ENCODE measurements at regions not wholly inside any gene's neighbourhood (a gene's known extent, or its start where the extent isn't known, plus 50 kb on each side); places are given as distances from the start of the nearest gene placed in this dataset.
A peak's percentile ranks its signal among the peaks of the same experiment; 100 is the strongest.

DNA sequence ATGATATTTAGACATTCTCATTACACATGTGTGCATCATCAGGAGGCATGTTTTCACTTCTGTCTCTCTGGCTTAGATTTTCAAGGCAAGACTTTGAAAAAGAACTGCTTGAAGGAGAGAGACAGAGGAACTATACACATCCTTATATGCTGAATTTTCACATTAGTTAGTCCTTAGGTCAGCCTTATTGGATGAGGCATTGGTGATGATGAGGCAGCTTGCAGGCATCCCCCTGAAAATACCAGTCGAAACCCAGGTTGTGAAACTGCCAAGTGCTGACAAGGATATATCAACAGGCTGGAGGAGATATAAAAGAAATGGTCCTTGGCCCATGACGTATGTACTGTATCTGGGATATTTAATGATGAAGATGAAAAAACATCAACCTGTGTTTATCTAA is 297.2 kb upstream of the AADAT start:
- ChIA-PET POLR2A (no interaction called here), CTCF (no interaction called here)
- Histone ChIP-seq H3K9me3 (no peaks in the 10 kb centered on the region), H3K27me3 (replicated peaks; ENCODE audit: control insufficient read depth, insufficient read depth, low read length) (no peaks in the 10 kb centered on the region), H3K36me3 (ENCODE audit: control insufficient read depth, insufficient read depth, low read length) (no peaks in the 10 kb centered on the region), H3K4me1 (no peaks in the 10 kb centered on the region), H3K4me3 (ENCODE audit: low read depth, low read length) (no peak overlapping the region)
- H3K9me3 Mint-ChIP-seq (ENCODE audit: unreplicated experiment) = peaks cover 9% of the 10 kb centered on the region
- no peaks in the 10 kb centered on the region for H3K36me3 Mint-ChIP-seq (ENCODE audit: insufficient read depth, unreplicated experiment)
- BruUV-seq (replicated peaks) = no TSS peak
- H3K4me3 Mint-ChIP-seq (ENCODE audit: unreplicated experiment) = no peak overlapping the region
- no peak overlapping the region for H3K27ac Mint-ChIP-seq (ENCODE audit: unreplicated experiment)
- intact Hi-C loops (cut with micrococcal nuclease; ENCODE audit: unreplicated experiment) = no loop called here
- no peak for DNase-seq
- H3K27me3 Mint-ChIP-seq (ENCODE audit: insufficient read depth, unreplicated experiment) = no peaks in the 10 kb centered on the region
- TF ChIP-seq, protein P1, sequence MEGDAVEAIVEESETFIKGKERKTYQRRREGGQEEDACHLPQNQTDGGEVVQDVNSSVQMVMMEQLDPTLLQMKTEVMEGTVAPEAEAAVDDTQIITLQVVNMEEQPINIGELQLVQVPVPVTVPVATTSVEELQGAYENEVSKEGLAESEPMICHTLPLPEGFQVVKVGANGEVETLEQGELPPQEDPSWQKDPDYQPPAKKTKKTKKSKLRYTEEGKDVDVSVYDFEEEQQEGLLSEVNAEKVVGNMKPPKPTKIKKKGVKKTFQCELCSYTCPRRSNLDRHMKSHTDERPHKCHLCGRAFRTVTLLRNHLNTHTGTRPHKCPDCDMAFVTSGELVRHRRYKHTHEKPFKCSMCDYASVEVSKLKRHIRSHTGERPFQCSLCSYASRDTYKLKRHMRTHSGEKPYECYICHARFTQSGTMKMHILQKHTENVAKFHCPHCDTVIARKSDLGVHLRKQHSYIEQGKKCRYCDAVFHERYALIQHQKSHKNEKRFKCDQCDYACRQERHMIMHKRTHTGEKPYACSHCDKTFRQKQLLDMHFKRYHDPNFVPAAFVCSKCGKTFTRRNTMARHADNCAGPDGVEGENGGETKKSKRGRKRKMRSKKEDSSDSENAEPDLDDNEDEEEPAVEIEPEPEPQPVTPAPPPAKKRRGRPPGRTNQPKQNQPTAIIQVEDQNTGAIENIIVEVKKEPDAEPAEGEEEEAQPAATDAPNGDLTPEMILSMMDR (IDR thresholded peaks at IDR 0.05; ENCODE audit: insufficient read depth in 1 of 2, low read depth in 1 of 2, low read length in 1 of 2, severe bottlenecking in 1 of 2, unreplicated experiment in 1 of 2) = no peak
- no peaks in the 10 kb centered on the region for H3K4me1 Mint-ChIP-seq (ENCODE audit: low read depth, unreplicated experiment)

DNA sequence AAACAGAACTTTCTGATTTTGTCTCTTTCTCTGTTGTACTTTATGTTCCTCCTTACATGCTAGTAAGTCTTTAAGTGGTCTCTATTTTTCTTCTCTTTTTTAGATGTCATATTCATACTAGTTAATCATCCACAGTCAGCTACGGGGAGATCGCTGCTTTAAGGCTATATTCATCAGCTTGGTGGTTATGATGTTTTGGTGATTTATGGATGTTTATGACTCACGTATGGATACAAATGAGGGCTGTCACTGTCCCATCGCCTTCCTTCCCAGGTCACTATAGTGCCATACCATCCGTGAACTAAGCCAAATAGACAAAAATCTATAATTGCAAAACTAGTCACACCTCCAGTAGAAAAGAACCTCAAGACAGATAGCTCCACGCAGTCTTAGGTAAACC is 296.8 kb upstream of the AADAT start:
- intact Hi-C loops (cut with micrococcal nuclease; ENCODE audit: unreplicated experiment) = no loop called here
- H3K4me1 ChIP-seq = no peaks in the 10 kb centered on the region

DNA sequence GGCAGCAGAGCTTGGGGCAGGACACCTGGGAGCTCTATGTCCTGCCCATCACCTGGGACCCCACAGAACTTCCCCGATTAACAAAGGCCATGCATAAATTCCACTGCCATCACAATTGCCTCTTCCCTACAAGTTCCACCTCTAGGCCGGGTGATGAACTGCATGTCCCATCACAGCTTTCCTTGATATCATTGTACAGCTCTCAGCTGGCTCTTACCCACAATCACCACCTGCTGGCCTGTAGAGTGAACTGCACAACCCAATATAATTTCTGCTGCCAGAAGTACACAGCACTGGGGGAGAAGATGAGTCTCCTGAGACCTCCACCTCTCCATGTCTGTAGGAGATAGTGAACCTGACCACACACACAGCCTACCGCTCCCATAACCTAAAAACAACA is 285.0 kb upstream of the AADAT start:
- no peaks in the 10 kb centered on the region for H3K4me1 Mint-ChIP-seq (ENCODE audit: low read depth, unreplicated experiment)
- TF ChIP-seq, protein P1 (IDR thresholded peaks at IDR 0.05; ENCODE audit: insufficient read depth in 1 of 2, low read depth in 1 of 2, low read length in 1 of 2, severe bottlenecking in 1 of 2, unreplicated experiment in 1 of 2) = peak; percentile 47 to 58
- BruUV-seq (replicated peaks) = no TSS peak
- ChIA-PET POLR2A (no interaction called here), CTCF (interaction anchor here (0.6 to 2.2 kb wide), 3 partner anchors 115 to 178 kb away, joined by 3 to 15 read pairs (median 3); no protein-coding TSS in a partner anchor)
- no peaks in the 10 kb centered on the region for H3K4me1 ChIP-seq
- H3K27ac Mint-ChIP-seq (ENCODE audit: unreplicated experiment) = no peak overlapping the region
- peaks cover 10% of the 10 kb centered on the region for H3K9me3 Mint-ChIP-seq (ENCODE audit: unreplicated experiment)
- no peaks in the 10 kb centered on the region for H3K36me3 Mint-ChIP-seq (ENCODE audit: insufficient read depth, unreplicated experiment)
- DNase-seq = peak in 1 of 2 experiments; percentile 44
- no peak overlapping the region for H3K4me3 ChIP-seq (ENCODE audit: low read depth, low read length)
- H3K36me3 ChIP-seq (ENCODE audit: control insufficient read depth, insufficient read depth, low read length) = no peaks in the 10 kb centered on the region
- intact Hi-C loops (cut with micrococcal nuclease; ENCODE audit: unreplicated experiment) = loop anchor here (1.0 to 2.0 kb wide), 3 partner anchors 115 to 236 kb away; no protein-coding TSS in a partner anchor
- no peaks in the 10 kb centered on the region for H3K27me3 Mint-ChIP-seq (ENCODE audit: insufficient read depth, unreplicated experiment)
- H3K27me3 ChIP-seq (replicated peaks; ENCODE audit: control insufficient read depth, insufficient read depth, low read length) = no peaks in the 10 kb centered on the region
- H3K9me3 ChIP-seq = no peaks in the 10 kb centered on the region
- H3K4me3 Mint-ChIP-seq (ENCODE audit: unreplicated experiment) = no peak overlapping the region

More for the DNA sequence above, 296.8 kb upstream of the AADAT start:
- ChIA-PET POLR2A (no interaction called here), CTCF (no interaction called here)
- no peak overlapping the region for H3K27ac Mint-ChIP-seq (ENCODE audit: unreplicated experiment)
- H3K36me3 Mint-ChIP-seq (ENCODE audit: insufficient read depth, unreplicated experiment) = no peaks in the 10 kb centered on the region
- BruUV-seq (replicated peaks) = no TSS peak
- Histone ChIP-seq H3K27me3 (replicated peaks; ENCODE audit: control insufficient read depth, insufficient read depth, low read length) (no peaks in the 10 kb centered on the region), H3K4me3 (ENCODE audit: low read depth, low read length) (no peak overlapping the region), H3K9me3 (no peaks in the 10 kb centered on the region), H3K36me3 (ENCODE audit: control insufficient read depth, insufficient read depth, low read length) (no peaks in the 10 kb centered on the region)
- H3K4me3 Mint-ChIP-seq (ENCODE audit: unreplicated experiment) = no peak overlapping the region
- no peaks in the 10 kb centered on the region for H3K4me1 Mint-ChIP-seq (ENCODE audit: low read depth, unreplicated experiment)
- no peaks in the 10 kb centered on the region for H3K27me3 Mint-ChIP-seq (ENCODE audit: insufficient read depth, unreplicated experiment)
- TF ChIP-seq, protein P1 (IDR thresholded peaks at IDR 0.05; ENCODE audit: insufficient read depth in 1 of 2, low read depth in 1 of 2, low read length in 1 of 2, severe bottlenecking in 1 of 2, unreplicated experiment in 1 of 2) = no peak
- no peak for DNase-seq
- H3K9me3 Mint-ChIP-seq (ENCODE audit: unreplicated experiment) = peaks cover 9% of the 10 kb centered on the region
